ENCODE measurements at regions not wholly inside any gene's neighbourhood (a gene's known extent, or its start where the extent isn't known, plus 50 kb on each side); places are given as distances from the start of the nearest gene placed in this dataset.

DNA sequence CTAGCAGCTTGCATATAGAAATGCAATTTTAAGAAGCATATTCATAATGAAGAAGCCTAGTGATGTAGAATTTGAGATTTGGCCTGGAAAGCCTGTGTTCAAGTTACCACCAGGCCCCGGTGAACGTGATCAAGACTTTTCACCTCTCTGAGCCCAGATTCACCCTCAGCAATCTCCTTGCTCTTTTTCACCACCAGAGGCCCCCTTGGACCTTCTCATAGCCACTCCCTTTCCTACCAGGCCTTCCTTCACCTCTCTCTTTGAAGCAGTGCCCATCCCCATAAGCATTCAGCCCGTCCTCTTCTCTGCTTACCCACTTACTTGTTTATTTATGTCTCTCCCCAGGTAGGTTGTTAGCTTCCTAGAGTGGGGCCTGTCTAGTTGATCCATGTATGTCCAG is 1280.9 kb downstream of the AACS start:
- no peak for DNase-seq

DNA sequence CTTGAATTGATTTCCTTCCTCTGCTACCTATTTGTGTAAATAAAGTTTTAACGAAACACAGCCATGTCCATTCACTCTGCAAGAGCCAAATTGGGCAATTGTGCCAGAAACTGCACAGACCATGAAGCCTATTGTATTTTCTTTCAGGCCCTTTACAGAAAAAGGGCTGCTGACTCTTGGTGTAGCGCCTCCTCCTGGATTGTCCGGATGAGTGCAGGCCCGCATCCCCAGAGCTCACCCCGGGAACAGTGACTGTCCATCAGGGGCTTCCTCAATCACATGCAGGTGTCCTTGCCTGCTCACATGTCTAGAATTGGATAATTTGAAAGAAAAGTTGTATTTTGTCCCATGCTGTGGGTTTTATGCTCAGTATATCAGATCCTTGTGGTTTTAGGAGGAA is 1282.2 kb downstream of the AACS start:
- no peak for DNase-seq

DNA sequence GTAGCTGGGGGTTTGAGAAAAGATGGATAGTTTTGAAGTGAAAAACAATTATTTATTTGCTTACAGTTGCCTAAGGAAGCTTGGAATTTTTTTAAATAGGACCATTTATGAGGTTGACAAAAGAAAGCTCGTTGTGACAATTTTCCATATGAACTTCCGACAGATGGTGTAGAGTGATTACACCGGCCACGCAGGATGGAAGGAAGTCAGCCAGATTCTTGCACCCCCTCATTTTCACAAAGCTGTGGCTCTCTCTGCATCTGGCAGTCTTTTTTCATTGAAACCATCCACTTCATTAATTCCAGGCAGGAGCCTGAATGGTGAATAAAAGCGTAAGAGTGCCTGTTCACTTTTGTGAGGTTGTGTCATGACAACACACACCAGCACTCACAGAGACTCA is 1284.1 kb downstream of the AACS start:
- DNase-seq = no peak

DNA sequence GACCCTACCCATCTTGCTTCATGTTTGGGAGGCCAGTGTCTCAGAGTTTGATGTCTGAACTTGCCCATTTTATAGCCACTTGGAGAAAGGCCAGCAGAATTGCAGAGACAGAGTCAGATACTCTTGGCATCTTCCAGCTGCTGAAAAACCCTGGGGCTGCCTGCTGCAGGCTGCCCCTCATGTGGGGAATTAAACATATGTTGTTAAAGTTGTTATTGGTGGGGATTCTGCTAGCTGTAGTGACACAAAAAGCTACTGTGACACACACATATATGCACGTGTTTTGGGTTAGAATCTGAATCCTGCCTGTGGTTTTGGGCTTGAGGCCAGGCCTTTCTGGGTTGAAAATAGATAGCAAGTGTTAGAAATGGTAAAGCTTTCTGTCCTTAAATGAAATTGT is 1288.4 kb downstream of the AACS start:
- DNase-seq = no peak

DNA sequence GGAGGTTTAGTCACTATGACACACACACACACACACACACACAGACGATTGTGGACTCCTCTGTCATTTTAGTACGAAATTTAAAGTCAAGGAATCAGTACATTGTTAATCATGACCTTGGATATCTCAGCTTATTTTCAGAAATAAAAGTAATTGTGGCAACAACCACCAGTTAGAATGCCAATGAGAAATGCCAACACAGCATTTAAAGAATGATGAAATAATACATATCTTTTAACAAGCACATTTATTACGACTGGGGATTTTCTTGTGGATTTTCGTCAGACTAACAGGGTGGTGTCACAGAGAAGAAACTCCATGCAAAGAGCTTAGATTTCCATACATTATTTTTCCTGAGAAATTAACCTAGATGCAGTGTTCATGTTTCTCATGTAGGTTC is 1289.4 kb downstream of the AACS start:
- no peak for DNase-seq

DNA sequence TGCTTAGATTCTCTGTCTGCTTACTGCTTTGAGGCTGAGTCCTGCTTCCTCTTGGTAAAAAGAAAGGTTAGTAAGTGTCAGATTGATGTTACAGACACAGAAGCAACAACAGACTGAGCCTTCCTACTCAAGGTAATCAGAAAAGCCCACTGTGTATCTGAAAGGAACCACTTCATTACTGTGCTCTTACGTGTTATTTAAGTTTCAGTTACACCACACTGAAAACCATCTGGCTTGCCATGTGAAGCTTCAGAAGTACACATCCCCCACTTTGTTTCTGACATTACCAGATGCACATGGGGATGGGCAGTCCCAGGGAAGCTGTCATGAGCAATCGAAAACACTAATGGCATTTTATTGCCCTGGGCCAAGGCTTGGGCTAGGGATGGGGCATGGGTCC is 1290.1 kb downstream of the AACS start:
- DNase-seq = no peak

DNA sequence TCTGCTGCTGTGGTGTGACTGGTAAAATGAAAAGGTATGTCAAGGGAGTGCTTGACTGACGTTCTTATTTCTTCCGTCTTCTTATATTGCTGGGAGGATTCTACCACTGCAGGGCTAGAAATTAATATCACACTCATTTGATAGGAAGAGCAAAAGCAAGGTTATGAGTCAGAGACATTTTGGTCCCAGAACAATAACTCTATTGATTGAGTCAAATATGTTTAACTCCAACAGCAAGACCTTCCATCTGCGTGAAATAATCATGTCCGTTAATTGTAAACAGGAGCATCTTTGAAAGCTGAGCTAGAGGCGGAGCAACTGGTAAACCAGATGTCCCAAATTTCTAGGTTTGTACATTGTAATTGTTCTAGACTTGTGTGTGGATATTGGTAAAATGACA is 1293.6 kb downstream of the AACS start:
- DNase-seq = no peak

DNA sequence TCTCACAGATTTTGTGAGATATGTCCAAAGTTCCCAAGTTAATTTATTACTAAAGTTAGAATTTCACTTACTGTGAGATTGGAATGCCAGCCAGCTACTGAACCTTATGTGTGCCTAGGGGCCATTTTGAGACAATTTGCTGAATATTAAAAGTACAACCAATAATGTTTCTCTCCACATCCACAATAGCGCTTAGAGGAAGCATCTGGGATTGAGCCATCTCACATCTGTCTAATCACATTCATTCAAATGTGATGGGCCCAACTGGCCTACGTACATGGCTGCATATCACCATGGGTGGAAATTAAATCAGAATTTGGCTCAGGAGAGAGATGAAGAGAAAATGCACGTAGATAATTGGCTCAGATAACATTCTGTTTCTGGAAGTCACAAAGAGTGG is 1294.0 kb downstream of the AACS start:
- no peak for DNase-seq

DNA sequence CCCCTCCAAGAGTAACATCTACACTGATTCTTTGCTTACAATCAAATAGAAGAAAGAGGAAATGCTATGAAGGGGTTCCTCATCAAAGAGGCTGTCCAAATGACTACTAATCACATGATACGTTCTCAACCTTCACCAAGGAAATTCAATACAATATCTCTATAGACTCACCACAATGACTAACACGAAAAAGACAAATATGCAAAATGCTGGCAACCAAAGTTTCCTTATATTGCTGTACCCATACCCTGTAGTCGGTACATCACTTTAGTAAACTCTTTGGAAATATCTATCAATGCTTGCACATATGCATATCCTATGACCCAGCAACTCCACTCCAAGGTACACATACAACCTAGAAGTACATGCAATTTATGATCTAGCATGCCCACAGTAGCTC is 1296.6 kb downstream of the AACS start:
- DNase-seq = no peak

DNA sequence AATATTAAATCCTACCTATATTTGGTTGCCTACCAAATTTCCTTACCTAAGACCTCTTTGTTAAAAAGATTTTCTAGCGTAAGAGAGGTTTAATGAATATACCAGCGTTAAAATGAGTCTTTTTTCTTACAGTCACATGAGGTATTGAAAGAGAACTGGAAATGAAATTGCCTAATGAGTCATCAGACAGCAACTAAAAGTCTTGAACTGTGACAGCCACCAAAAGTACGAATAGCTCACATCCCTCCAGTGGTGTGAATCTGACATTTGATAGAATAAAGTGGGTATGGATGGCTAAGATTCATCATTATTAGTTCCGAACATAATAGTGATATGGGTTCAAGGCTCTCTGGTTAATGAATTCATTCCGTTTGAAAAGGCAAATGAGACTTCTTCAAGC is 1297.3 kb downstream of the AACS start:
- no peak for DNase-seq

DNA sequence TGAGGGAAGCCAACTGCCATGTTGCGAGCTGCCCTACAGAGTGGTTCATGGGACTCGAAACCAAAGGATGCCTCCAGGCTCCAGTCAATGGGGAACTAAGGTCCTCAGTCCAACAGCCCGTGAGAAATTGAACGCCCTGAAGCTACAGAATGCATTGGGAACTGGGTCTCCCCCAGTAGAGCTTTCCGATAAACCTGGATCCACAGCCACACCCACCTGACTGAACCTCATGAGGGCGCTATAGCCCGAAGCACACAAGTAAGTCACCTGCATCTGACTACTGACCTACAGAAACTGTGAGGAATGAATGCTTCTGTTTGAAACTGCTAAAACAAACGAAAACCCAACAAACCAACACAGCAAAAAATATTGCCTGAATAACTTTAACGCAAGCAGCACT is 1297.7 kb downstream of the AACS start:
- DNase-seq = no peak

DNA sequence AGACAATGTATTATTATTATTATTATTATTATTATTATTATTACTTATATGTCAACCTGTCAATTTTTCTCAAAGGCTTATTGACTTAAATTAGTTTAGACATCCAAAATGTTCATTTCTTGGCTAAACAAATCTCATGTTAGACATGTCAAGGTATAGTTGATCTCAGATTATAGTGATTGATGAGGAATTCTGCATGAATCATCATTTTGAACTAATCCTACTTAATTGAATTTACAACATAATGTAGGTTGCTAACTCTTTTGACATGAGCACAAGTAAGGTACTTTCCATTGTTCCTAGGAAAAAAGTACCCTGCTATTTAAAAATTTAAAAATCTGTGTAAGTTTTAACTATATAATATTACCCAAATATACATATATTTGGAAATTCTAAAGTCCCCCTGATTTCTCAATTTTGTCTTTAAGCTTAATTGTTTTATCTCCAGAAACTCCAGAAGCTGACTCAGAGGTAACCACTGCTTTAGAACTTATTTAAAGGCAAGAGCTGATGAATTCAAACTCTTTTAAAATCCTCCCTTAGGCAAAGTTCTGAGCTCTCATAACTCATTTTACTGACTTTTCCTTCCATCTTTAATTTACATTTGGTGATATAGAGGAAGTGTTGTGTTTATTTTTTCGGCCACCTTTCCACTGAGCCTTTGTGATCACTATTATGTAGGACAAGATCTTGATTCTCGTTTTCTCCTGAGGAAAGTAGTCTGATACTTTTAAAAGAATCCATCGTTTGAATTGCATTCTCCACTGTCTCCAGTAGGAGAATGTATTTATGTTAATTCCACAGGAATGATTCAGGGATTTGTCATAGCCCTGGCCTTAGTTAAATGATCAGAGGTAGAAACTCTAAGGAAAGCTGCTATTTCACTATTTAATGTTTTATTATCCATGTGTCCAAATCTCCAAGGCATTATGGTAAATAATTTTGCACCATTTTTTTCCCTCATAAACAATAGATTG is 1304.5 kb downstream of the AACS start:
- DNase-seq = no peak

DNA sequence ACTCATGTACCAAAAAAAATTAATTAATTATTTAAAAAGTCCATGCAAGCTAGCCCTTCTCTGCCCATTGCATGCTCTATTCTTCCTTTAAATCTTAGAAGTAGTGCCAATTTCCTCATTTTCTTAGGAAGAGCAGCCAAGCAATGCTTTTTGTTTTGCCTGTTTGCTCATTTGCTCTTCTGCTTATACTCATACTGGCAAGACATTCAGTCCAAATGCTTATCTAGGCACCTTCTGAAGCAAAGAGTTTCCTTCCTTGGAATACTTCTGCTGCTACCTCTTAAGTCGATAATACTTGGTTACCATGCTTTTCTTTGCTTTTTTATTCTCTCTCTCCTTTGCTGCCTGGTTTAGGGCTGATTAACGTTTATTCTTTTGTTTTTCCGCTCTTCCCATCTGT is 1318.3 kb downstream of the AACS start:
- DNase-seq = no peak

DNA sequence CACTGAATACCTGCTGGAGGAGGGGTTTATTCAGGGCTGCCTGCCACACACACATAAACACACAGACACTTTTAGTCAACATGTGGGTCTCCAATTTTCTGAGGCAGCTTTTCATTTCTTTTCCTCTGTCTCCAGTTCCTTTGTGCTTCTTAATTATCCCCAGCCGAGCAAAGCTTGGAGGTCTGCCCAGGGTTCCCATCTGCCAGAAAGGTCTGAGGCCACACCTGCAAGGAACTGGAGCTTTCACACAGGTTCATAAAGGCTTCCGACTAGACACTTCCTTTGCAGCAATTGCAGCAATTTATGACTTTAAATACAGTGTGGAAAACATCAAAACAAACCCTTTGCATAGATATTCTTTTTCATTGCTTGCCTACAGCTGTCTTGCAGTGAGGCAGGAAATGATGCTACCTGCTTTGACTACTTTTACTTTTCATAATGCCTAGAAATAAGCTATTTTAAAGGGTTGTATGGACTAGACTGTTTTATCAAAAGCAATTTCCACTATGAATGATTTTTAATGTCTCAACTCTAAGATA is 1318.9 kb downstream of the AACS start:
- DNase-seq = no peak

DNA sequence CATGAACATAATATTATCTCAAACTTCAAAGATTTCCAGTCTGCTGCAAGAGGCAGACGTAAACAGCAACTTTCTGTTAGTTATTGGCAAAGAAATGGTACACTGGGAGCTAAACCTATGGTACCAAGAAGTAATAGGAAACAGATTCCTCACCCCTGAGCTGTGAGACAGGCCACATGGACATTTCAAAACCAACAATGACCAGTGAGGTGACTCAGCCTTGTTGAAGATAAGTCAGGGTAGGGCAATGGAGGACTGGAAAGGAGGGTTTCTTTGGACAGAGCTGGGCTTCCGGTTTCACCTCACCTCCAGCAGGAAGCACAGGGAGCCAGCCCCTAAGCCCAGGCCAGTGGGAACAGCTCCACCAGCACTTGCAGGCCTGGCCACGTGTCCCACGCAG is 1320.5 kb downstream of the AACS start:
- DNase-seq = no peak

DNA sequence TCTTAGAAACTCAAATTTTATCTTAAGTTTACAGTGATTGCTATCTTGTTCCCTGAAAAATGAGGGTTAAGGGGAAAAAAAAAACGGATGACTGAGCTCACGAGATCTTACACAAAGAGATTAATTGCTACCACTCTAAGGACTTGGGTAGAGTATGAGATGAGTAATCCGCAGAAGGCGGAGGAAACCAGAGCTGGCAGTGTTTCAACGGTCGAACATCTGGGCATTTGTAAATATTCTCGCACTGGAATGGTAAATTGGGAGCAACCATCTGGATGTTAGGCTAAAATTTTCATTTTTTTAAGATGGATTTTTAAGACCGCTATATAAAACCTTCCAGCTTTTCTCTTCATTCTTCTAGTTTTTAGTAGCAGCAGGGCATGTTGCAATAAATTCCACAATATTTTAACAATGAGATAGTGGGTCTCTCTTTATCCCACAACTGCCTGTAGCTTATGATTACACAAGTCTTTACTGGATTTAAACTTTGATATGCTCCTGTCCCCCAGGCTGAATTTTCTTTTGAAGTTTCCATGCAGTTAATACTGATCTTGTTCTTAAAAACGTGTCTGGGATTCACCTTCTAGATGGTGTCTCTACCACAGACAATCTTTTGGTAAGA is 1324.1 kb downstream of the AACS start:
- DNase-seq = no peak

DNA sequence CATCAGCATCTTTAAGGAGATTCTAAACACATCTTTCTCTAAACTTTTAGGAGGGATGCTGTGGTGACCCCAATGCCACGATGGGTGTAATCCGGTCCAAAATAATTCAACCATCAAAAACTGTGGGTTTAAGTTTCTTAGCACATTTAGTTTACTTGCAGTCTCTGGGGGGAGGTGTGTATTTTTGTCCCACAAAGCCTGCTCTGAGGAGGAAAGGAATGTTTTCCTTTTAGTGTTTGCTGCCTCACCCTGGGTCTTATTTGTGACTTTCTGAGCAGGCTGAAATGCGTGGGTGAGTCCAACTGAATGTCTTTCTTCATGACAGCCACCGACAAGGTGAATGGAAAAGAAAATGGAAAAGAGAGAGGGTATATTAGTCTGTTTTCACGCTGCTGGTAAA is 1324.7 kb downstream of the AACS start:
- DNase-seq = no peak

DNA sequence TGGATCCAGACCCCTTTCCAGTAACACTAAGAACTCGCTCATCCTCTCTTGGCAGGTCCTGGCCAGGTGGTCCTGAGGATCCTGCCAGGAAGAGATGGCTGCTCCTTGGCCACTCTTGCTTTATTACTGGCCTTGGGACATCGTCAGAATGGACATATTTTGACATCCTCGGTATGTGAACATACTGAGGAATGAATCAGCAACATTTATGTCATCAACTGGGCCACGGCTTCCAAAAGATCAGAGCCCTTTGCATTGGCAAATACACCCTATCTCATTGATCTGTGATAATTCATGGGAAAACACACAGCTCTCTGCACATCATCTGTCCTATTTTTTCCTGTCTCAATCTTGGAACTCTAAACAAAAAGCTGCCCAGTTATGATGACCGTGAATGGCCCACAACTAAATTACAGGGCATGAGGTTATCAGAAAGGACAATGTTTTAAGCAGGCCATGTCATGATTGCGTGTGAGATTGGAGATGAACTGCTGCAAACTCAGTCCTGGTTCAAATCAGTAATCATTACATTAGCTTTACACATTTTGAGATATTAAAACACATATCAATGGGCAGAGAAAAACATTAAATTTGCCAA is 1325.8 kb downstream of the AACS start:
- DNase-seq = no peak

DNA sequence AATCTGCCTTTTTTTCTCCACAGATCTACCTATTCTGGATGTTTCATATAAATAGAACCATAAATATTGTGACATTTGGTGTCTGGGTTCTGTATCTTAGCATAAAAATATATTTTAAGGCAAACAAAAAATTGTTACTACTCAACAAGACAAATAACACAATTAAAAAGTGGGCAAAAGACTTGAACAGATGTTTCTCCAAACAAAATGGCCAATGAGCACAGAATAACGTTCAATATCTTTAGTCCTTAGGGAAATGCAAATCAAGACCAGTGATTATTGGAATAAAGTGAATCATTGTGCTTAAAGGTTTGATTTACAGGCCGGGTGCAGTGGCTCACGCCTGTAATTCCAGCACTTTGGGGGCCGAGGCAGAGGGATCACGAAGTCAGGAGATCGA is 1331.3 kb downstream of the AACS start:
- DNase-seq = no peak

DNA sequence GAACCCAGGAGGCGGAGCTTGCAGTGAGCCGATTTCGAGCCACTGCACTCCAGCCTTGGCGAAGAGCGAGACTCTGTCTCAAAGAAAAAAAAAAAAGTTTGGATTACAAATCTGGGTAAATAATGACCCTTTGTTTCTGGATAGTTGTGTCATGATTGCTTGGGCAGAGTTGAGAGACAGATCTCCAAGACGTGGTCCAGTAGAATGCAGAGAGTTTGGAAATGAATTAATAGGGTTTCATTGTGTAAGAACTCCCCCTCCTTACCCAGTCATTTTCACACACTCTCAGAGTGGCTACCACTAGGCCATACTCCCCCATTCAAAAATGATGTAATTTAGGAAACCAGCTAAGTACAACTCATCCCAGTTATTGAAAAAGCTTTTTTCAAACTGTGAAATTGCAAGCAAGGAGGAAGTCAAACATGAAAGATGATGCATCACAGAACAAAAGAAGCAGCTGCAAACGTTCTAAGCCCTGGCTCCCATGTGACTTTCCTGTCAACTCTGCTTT is 1331.9 kb downstream of the AACS start:
- no peak for DNase-seq

DNA sequence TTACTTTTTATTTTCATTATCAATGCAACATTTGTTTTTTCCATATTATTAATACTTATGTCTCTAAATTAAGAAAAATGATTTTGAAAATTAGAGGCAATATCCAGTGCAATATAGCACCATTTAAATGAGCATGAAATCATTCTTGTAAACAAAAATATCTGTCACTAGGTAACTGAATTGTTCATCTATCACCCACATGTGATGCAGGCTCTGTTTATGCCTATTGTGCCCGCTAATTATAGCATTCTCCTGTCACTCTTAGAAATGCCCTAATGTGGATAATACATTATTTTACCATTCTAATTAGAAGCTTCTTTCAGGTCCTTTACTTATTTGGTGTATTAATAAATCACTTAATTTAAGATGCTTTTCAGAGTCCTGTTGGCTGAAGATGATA is 1332.4 kb downstream of the AACS start:
- DNase-seq = no peak

DNA sequence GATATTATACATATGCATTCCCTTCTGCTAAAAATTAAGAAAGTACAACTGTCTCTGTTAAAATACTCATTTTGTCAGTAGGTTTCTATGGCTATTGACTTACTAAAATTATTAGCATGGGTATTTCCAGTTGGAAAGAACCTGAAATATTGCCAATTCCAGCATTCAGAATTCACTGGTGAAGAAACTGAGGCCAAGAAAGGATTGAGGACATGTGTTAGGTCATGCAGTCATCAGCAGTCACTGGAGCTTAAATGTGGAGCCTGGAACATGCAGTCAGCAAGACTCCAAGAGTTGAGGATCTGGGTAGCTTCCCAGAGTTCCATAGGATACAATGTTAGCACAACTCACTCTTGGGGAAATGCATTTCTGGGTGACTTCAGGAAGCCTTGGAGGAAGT is 1335.6 kb downstream of the AACS start:
- no peak for DNase-seq

DNA sequence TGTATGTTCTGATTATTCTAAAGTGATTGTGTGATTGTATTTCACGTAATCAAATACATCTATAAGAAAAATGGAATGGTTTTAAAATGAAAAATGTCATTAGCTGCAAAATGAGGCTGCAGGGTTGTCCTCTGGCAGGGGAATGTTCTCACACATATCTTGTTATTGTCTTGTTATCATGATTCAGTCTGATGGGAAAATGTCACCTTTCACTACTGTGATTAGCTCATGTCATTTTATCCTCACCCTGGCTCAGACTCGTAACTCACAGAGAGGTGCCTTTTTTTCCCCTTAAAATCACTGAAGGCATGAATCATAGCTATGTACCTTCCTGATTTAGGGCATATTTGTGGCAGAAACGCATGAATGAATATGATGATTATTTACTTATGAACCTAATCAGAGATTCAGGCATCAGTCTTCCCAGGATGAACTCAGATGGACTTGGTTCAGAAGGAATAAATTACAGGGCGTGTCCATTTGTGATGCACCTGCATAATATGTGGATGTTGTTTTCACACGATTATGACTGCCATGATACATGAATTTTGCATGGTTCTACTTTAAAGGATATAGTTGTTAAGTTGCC is 1339.2 kb downstream of the AACS start:
- no peak for DNase-seq

All from NCI-H2107 (cell line).